OCI-LY7 (cell line): ENCODE measurements at regions not wholly inside any gene's neighbourhood (a gene's known extent, or its start where the extent isn't known, plus 50 kb on each side); places are given as distances from the start of the nearest gene placed in this dataset.

ENCODE experiments used
- CTCF ChIP-seq: fragments of 200-600 bp; sonication (generic); conservative IDR thresholded peaks from 2 replicates; pipeline ENCODE4 v1.5.1; 2014; ENCODE audit warnings: mild to moderate bottlenecking, antibody characterized with exemption, low read length, moderate library complexity, mixed read lengths
- EZH2phosphoT487 ChIP-seq: fragments of 200-600 bp; sonication (generic); IDR thresholded peaks from 2 replicates; pipeline ENCODE4 v1.6.1; 2018; ENCODE audit warnings: low read depth, borderline replicate concordance, mild to moderate bottlenecking, mixed run types, antibody characterized with exemption, low read length, moderate library complexity, mixed read lengths

GRCh38 chr5:143673676-143674468 is 138.1 kb upstream of the HMHB1 start:
- TF ChIP-seq CTCF (no peak), EZH2phosphoT487 (no peak)
